ENCODE measurements at regions not wholly inside any gene's neighbourhood (a gene's known extent, or its start where the extent isn't known, plus 50 kb on each side); places are given as distances from the start of the nearest gene placed in this dataset.

DNA sequence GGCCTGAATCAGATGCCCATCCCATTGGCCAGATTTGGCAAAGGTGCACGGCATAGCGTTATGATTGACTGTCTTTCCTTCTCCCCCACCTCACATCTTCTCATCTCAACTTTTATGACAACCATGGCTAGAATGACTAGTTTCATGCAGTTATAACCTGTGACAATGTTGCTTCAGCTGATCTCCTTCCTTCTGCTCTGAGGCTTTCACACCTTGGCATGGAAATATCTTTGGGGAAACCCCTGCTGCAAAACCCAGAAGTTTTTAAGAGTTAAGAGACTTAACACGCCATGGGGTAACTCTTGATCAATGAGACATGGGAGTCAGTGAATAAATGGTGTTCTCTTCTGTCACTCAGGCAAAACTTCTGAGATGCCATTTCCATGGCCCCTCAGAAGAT, 290.7 kb upstream of the MDFIC2 start:
- ChIA-PET POLR2A (ENCODE audit: unreplicated experiment) (no interaction called here), CTCF (no interaction called here)
- Histone ChIP-seq H3K27ac (ENCODE audit: low read length) (no peak overlapping the region), H3K27me3 (ENCODE audit: low read length) (0 out of 2 replicates have a peak, but pooled peaks cover 3% of the 10 kb centered on the region), H3K79me2 (ENCODE audit: low read length) (no peaks in the 10 kb centered on the region), H3K4me3 (ENCODE audit: low read length) (no peak overlapping the region), H3K9me2 (replicated peaks; ENCODE audit: low read length) (no peaks in the 10 kb centered on the region), H3K4me1 (ENCODE audit: insufficient read depth, low read length) (no peaks in the 10 kb centered on the region), H3F3A (ENCODE audit: low read length, unreplicated experiment) (no peaks in the 10 kb centered on the region), H3K36me3 (ENCODE audit: low read depth, low read length) (no peaks in the 10 kb centered on the region), H3K9me3 (ENCODE audit: low read length) (no peaks in the 10 kb centered on the region), H4K20me1 (ENCODE audit: low read length) (no peaks in the 10 kb centered on the region), H3K9ac (ENCODE audit: low read length) (no peak overlapping the region), H2AFZ (ENCODE audit: low read length) (no peak overlapping the region), H3K4me2 (ENCODE audit: low read length) (no peak overlapping the region)
- BruUV-seq (replicated peaks) = no TSS peak
- TF ChIP-seq EZH2phosphoT487 (IDR thresholded peaks at IDR 0.05; ENCODE audit: borderline replicate concordance, low read length) (no peak), EZH2 (IDR thresholded peaks at IDR 0.05; ENCODE audit: low read length, unreplicated experiment) (no peak)
- TF ChIP-seq, protein P1, sequence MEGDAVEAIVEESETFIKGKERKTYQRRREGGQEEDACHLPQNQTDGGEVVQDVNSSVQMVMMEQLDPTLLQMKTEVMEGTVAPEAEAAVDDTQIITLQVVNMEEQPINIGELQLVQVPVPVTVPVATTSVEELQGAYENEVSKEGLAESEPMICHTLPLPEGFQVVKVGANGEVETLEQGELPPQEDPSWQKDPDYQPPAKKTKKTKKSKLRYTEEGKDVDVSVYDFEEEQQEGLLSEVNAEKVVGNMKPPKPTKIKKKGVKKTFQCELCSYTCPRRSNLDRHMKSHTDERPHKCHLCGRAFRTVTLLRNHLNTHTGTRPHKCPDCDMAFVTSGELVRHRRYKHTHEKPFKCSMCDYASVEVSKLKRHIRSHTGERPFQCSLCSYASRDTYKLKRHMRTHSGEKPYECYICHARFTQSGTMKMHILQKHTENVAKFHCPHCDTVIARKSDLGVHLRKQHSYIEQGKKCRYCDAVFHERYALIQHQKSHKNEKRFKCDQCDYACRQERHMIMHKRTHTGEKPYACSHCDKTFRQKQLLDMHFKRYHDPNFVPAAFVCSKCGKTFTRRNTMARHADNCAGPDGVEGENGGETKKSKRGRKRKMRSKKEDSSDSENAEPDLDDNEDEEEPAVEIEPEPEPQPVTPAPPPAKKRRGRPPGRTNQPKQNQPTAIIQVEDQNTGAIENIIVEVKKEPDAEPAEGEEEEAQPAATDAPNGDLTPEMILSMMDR (conservative IDR thresholded peaks at IDR 0.05; ENCODE audit: low read depth, low read length) = no peak
- intact Hi-C loops (cut with micrococcal nuclease) = no loop called here
- DNase-seq (no peak), ATAC-seq (no peak)

DNA sequence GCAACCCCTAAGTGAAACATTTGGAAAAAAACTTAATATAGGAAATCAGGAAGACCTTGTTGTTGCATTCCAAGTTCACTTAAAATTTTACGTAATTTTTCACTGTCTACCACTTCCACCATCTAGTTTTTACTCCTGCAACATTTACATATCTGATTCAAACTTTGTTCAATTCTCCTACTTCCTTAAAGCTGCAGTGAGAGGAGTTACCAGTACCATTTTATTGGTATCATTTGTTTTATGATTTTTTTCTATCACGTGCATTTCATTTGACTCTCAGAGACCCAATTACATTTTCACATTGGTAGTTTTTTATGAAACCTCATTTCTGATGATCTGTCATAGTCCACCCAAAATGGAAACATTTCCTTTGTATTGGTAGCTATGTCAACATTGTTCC, 284.9 kb upstream of the MDFIC2 start:
- CTCF ChIA-PET = no interaction called here
- H3K9me3 ChIP-seq (ENCODE audit: low read length) = no peaks in the 10 kb centered on the region
- no peaks in the 10 kb centered on the region for H3K4me1 ChIP-seq (ENCODE audit: insufficient read depth, low read length)
- no peaks in the 10 kb centered on the region for H3F3A ChIP-seq (ENCODE audit: low read length, unreplicated experiment)
- H3K9ac ChIP-seq (ENCODE audit: low read length) = no peak overlapping the region
- no peak for TF ChIP-seq EZH2phosphoT487 (IDR thresholded peaks at IDR 0.05; ENCODE audit: borderline replicate concordance, low read length)
- TF ChIP-seq EZH2 (IDR thresholded peaks at IDR 0.05; ENCODE audit: low read length, unreplicated experiment) = no peak
- TF ChIP-seq, protein P1 (conservative IDR thresholded peaks at IDR 0.05; ENCODE audit: low read depth, low read length) = no peak
- no peaks in the 10 kb centered on the region for H4K20me1 ChIP-seq (ENCODE audit: low read length)
- no peak overlapping the region for H3K27ac ChIP-seq (ENCODE audit: low read length)
- no peak overlapping the region for H2AFZ ChIP-seq (ENCODE audit: low read length)
- H3K79me2 ChIP-seq (ENCODE audit: low read length) = no peaks in the 10 kb centered on the region
- intact Hi-C loops (cut with micrococcal nuclease) = no loop called here
- no peak overlapping the region for H3K4me3 ChIP-seq (ENCODE audit: low read length)
- no peak overlapping the region for H3K4me2 ChIP-seq (ENCODE audit: low read length)
- H3K36me3 ChIP-seq (ENCODE audit: low read depth, low read length) = no peaks in the 10 kb centered on the region
- ATAC-seq = no peak
- no TSS peak for BruUV-seq (replicated peaks)
- 0 out of 2 replicates have a peak, but pooled peaks cover 3% of the 10 kb centered on the region for H3K27me3 ChIP-seq (ENCODE audit: low read length)
- H3K9me2 ChIP-seq (replicated peaks; ENCODE audit: low read length) = no peaks in the 10 kb centered on the region
- no peak for DNase-seq
- POLR2A ChIA-PET (ENCODE audit: unreplicated experiment) = no interaction called here

DNA sequence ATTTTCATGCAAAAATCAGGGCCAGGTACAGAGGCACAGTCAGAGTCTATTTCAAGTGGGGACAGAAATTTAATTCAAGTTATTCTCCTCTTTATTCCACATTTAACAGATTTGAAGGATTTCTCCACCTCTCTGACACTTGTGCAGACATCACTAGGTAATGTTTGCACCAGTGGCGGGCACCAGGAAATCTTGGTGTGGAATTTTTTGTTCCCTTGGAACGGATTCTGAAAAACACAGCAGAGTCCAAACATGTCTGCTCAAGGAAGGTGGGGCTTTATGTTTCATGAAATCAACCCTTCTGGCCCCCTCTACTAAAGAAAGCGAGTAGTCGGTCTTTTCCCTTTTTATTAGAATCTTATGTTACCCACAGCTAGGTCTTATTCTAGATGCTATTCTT, 271.2 kb upstream of the MDFIC2 start:
- TF ChIP-seq EZH2phosphoT487 (IDR thresholded peaks at IDR 0.05; ENCODE audit: borderline replicate concordance, low read length) (no peak), EZH2 (IDR thresholded peaks at IDR 0.05; ENCODE audit: low read length, unreplicated experiment) (no peak)
- TF ChIP-seq, protein P1 (conservative IDR thresholded peaks at IDR 0.05; ENCODE audit: low read depth, low read length) = no peak
- CTCF ChIA-PET = no interaction called here
- POLR2A ChIA-PET (ENCODE audit: unreplicated experiment) = no interaction called here
- H3K36me3 ChIP-seq (ENCODE audit: low read depth, low read length) = no peaks in the 10 kb centered on the region
- H3K9me3 ChIP-seq (ENCODE audit: low read length) = no peaks in the 10 kb centered on the region
- no peak for ATAC-seq
- no peak for DNase-seq
- no peak overlapping the region for H2AFZ ChIP-seq (ENCODE audit: low read length)
- no peaks in the 10 kb centered on the region for H3K79me2 ChIP-seq (ENCODE audit: low read length)
- intact Hi-C loops (cut with micrococcal nuclease) = no loop called here
- no peak overlapping the region for H3K4me2 ChIP-seq (ENCODE audit: low read length)
- H4K20me1 ChIP-seq (ENCODE audit: low read length) = no peaks in the 10 kb centered on the region
- no peak overlapping the region for H3K4me3 ChIP-seq (ENCODE audit: low read length)
- no peaks in the 10 kb centered on the region for H3F3A ChIP-seq (ENCODE audit: low read length, unreplicated experiment)
- H3K27ac ChIP-seq (ENCODE audit: low read length) = no peak overlapping the region
- no peaks in the 10 kb centered on the region for H3K27me3 ChIP-seq (ENCODE audit: low read length)
- no peaks in the 10 kb centered on the region for H3K4me1 ChIP-seq (ENCODE audit: insufficient read depth, low read length)
- H3K9me2 ChIP-seq (replicated peaks; ENCODE audit: low read length) = no peaks in the 10 kb centered on the region
- BruUV-seq (replicated peaks) = no TSS peak
- H3K9ac ChIP-seq (ENCODE audit: low read length) = no peak overlapping the region

Measured in PC-3 (cell line).